HEK293 (cell line): ENCODE measurements at regions not wholly inside any gene's neighbourhood (a gene's known extent, or its start where the extent isn't known, plus 50 kb on each side); places are given as distances from the start of the nearest gene placed in this dataset.

Experiments used
- CTCF ChIA-PET: fragments of 350-600 bp; formaldehyde crosslinking; extraction: SDS; loops from one replicate; lab custom pipeline; 2021; ENCODE audit warnings: antibody characterized with exemption; lab: Yijun Ruan, JAX
- POLR2A ChIA-PET: fragments of 300-600 bp; formaldehyde crosslinking; extraction: SDS; loops from one replicate; lab custom pipeline; 2020; ENCODE audit warnings: antibody characterized with exemption, inconsistent platforms; lab: Yijun Ruan, JAX
- H3K27ac ChIP-seq: fragments of 200-500 bp; sonication (Bioruptor generic); 2 replicates; pipeline ENCODE4 v1.5.1; 2014; ENCODE audit warnings: low read depth, low read length, control low read depth, inconsistent platforms; ENCODE audit errors: extremely low read depth
- H3K36me3 ChIP-seq, 2 experiments: fragments of 200-500 bp in 1 of 2; sonication (Bioruptor generic) in 1 of 2; 1 replicate in 1 of 2; 2 replicates in 1 of 2; pipeline ENCODE4 v1.5.1; 2014 to 2017; ENCODE audit warnings: inconsistent platforms in 2 of 2, low read length in 2 of 2; ENCODE audit not compliant: control insufficient read depth in 2 of 2, insufficient read depth in 1 of 2
- H3K4me1 ChIP-seq: fragments of 200-500 bp; sonication (Bioruptor generic); 2 replicates; pipeline ENCODE4 v1.5.1; 2014; ENCODE audit warnings: mild to moderate bottlenecking, low read length, inconsistent platforms; ENCODE audit not compliant: control insufficient read depth, insufficient read depth
- H3K4me3 ChIP-seq: 2 replicates; pipeline ENCODE4 v1.5.1; 2011; ENCODE audit warnings: low read depth, mild to moderate bottlenecking, control low read depth, low read length, moderate library complexity
- H3K9me3 ChIP-seq: fragments of 200-500 bp; sonication (Bioruptor generic); 2 replicates; pipeline ENCODE4 v1.5.1; 2014; ENCODE audit warnings: low read depth, low read length, inconsistent platforms; ENCODE audit not compliant: control insufficient read depth, insufficient read depth
- BCL11A ChIP-seq: fragments of 450-650 bp; formaldehyde crosslinking; IDR thresholded peaks from 2 replicates; pipeline ENCODE4 v1.5.1; 2016; ENCODE audit warnings: low read depth, missing biosample characterization, missing genetic modification characterization
- BCL11B ChIP-seq: fragments of 450-650 bp; formaldehyde crosslinking; IDR thresholded peaks from 2 replicates; pipeline ENCODE4 v1.5.1; 2016; ENCODE audit warnings: low read depth, missing biosample characterization, missing genetic modification characterization
- EGR2 ChIP-seq: fragments of 450-650 bp; formaldehyde crosslinking; IDR thresholded peaks from 2 replicates; pipeline ENCODE4 v1.5.1; 2016; ENCODE audit warnings: low read depth, missing biosample characterization, missing genetic modification characterization
- GFI1B ChIP-seq: fragments of 450-650 bp; formaldehyde crosslinking; IDR thresholded peaks from 2 replicates; pipeline ENCODE4 v1.5.1; 2016; ENCODE audit warnings: missing biosample characterization, missing genetic modification characterization
- GLI2 ChIP-seq: fragments of 450-650 bp; formaldehyde crosslinking; IDR thresholded peaks from 2 replicates; pipeline ENCODE4; 2017; ENCODE audit warnings: missing biosample characterization, missing genetic modification characterization, low read depth, borderline replicate concordance
- MYNN ChIP-seq: fragments of 450-650 bp; formaldehyde crosslinking; IDR thresholded peaks from 2 replicates; pipeline ENCODE4 v1.5.1; 2016; ENCODE audit warnings: missing biosample characterization, missing genetic modification characterization, borderline replicate concordance
- OSR2 ChIP-seq: fragments of 450-650 bp; formaldehyde crosslinking; IDR thresholded peaks from 2 replicates; pipeline ENCODE4 v1.5.1; 2016; ENCODE audit warnings: missing biosample characterization, missing genetic modification characterization
- SALL2 ChIP-seq: fragments of 450-650 bp; formaldehyde crosslinking; IDR thresholded peaks from 2 replicates; pipeline ENCODE4 v1.5.0; 2017; ENCODE audit warnings: missing biosample characterization, mild to moderate bottlenecking, missing genetic modification characterization, borderline replicate concordance
- SP2 ChIP-seq: fragments of 450-650 bp; formaldehyde crosslinking; IDR thresholded peaks from 2 replicates; pipeline ENCODE4 v1.5.1; 2016; ENCODE audit warnings: missing biosample characterization, missing genetic modification characterization
- SP3 ChIP-seq: fragments of 450-650 bp; formaldehyde crosslinking; IDR thresholded peaks from 2 replicates; pipeline ENCODE4 v1.5.1; 2016; ENCODE audit warnings: missing biosample characterization, missing genetic modification characterization
- SP7 ChIP-seq: fragments of 450-650 bp; formaldehyde crosslinking; IDR thresholded peaks from 2 replicates; pipeline ENCODE4 v1.5.1; 2016; ENCODE audit warnings: missing biosample characterization, missing genetic modification characterization
- ZBTB7A ChIP-seq: fragments of 450-650 bp; formaldehyde crosslinking; IDR thresholded peaks from 2 replicates; pipeline ENCODE4 v1.5.1; 2016; ENCODE audit warnings: low read depth, missing biosample characterization, missing genetic modification characterization
- ZFP69B ChIP-seq: fragments of 450-650 bp; formaldehyde crosslinking; IDR thresholded peaks from 2 replicates; pipeline ENCODE4 v1.5.1; 2016; ENCODE audit warnings: missing biosample characterization, missing genetic modification characterization
- ZNF169 ChIP-seq: fragments of 450-650 bp; formaldehyde crosslinking; IDR thresholded peaks from 2 replicates; pipeline ENCODE4 v1.5.1; 2016; ENCODE audit warnings: missing biosample characterization, missing genetic modification characterization
- ZNF174 ChIP-seq: fragments of 450-650 bp; formaldehyde crosslinking; IDR thresholded peaks from 2 replicates; pipeline ENCODE4 v1.5.0; 2017; ENCODE audit warnings: missing biosample characterization, mild to moderate bottlenecking, missing genetic modification characterization
- ZNF223 ChIP-seq: fragments of 450-650 bp; formaldehyde crosslinking; IDR thresholded peaks from 2 replicates; pipeline ENCODE4 v1.5.1; 2016; ENCODE audit warnings: missing biosample characterization, missing genetic modification characterization
- ZNF266 ChIP-seq: fragments of 450-650 bp; formaldehyde crosslinking; IDR thresholded peaks from 2 replicates; pipeline ENCODE4 v1.5.1; 2016; ENCODE audit warnings: missing biosample characterization, missing genetic modification characterization, low read depth
- ZNF311 ChIP-seq: fragments of 450-650 bp; formaldehyde crosslinking; IDR thresholded peaks from 2 replicates; pipeline ENCODE4 v1.5.1; 2017; ENCODE audit warnings: missing biosample characterization, missing genetic modification characterization, borderline replicate concordance
- ZNF324 ChIP-seq: fragments of 450-650 bp; formaldehyde crosslinking; IDR thresholded peaks from 2 replicates; pipeline ENCODE4 v1.5.1; 2016; ENCODE audit warnings: missing biosample characterization, missing genetic modification characterization
- ZNF341 ChIP-seq: fragments of 450-650 bp; formaldehyde crosslinking; IDR thresholded peaks from 2 replicates; pipeline ENCODE4; 2016; ENCODE audit warnings: low read depth, missing biosample characterization, missing genetic modification characterization
- ZNF391 ChIP-seq: fragments of 450-650 bp; formaldehyde crosslinking; IDR thresholded peaks from 2 replicates; pipeline ENCODE4 v1.5.1; 2016; ENCODE audit warnings: low read depth, missing biosample characterization, missing genetic modification characterization, borderline replicate concordance
- ZNF514 ChIP-seq: fragments of 450-650 bp; formaldehyde crosslinking; IDR thresholded peaks from 2 replicates; pipeline ENCODE4 v1.5.1; 2016; ENCODE audit warnings: missing biosample characterization, missing genetic modification characterization
- ZNF544 ChIP-seq: fragments of 450-650 bp; formaldehyde crosslinking; IDR thresholded peaks from 2 replicates; pipeline ENCODE4 v1.5.0; 2017; ENCODE audit warnings: missing biosample characterization, missing genetic modification characterization
- ZNF548 ChIP-seq: fragments of 450-650 bp; formaldehyde crosslinking; IDR thresholded peaks from 2 replicates; pipeline ENCODE4 v1.5.1; 2016; ENCODE audit warnings: missing biosample characterization, missing genetic modification characterization
- ZNF555 ChIP-seq: fragments of 450-650 bp; formaldehyde crosslinking; conservative IDR thresholded peaks from 2 replicates; pipeline ENCODE4 v1.5.1; 2017; ENCODE audit warnings: missing biosample characterization, mild to moderate bottlenecking, missing genetic modification characterization, inconsistent platforms
- ZNF558 ChIP-seq: fragments of 450-650 bp; formaldehyde crosslinking; IDR thresholded peaks from 2 replicates; pipeline ENCODE4 v1.5.1; 2016; ENCODE audit warnings: missing biosample characterization, missing genetic modification characterization
- ZNF585B ChIP-seq: fragments of 450-650 bp; formaldehyde crosslinking; IDR thresholded peaks from 2 replicates; pipeline ENCODE4 v1.5.1; 2016; ENCODE audit warnings: missing biosample characterization, missing genetic modification characterization
- ZNF624 ChIP-seq: fragments of 450-650 bp; formaldehyde crosslinking; IDR thresholded peaks from 2 replicates; pipeline ENCODE4 v1.5.1; 2017; ENCODE audit warnings: missing biosample characterization, missing genetic modification characterization
- ZNF658 ChIP-seq: fragments of 450-650 bp; formaldehyde crosslinking; IDR thresholded peaks from 2 replicates; pipeline ENCODE4; 2016; ENCODE audit warnings: missing biosample characterization, missing genetic modification characterization
- ZNF660 ChIP-seq: fragments of 450-650 bp; IDR thresholded peaks from 2 replicates; pipeline ENCODE4 v1.5.1; 2018; ENCODE audit warnings: missing biosample characterization, mild to moderate bottlenecking, missing genetic modification characterization
- ZNF843 ChIP-seq: fragments of 450-650 bp; formaldehyde crosslinking; IDR thresholded peaks from 2 replicates; pipeline ENCODE4 v1.5.1; 2016; ENCODE audit warnings: missing biosample characterization, missing genetic modification characterization
- ZSCAN23 ChIP-seq: fragments of 450-650 bp; formaldehyde crosslinking; IDR thresholded peaks from 2 replicates; pipeline ENCODE4 v1.5.1; 2016; ENCODE audit warnings: missing biosample characterization, missing genetic modification characterization
- TF ChIP-seq, protein P1 (sequence below): fragments of 450-650 bp; formaldehyde crosslinking; IDR thresholded peaks from 2 replicates; pipeline ENCODE4 v1.5.1; 2016; ENCODE audit warnings: missing biosample characterization, missing genetic modification characterization
- TF ChIP-seq, protein P2 (sequence below): fragments of 450-650 bp; formaldehyde crosslinking; IDR thresholded peaks from 2 replicates; pipeline ENCODE4 v1.5.1; 2016; ENCODE audit warnings: missing biosample characterization, missing genetic modification characterization
- TF ChIP-seq, protein P3 (sequence below): fragments of 450-650 bp; formaldehyde crosslinking; IDR thresholded peaks from 2 replicates; pipeline ENCODE4 v1.5.1; 2016; ENCODE audit warnings: missing biosample characterization, missing genetic modification characterization

DNA sequence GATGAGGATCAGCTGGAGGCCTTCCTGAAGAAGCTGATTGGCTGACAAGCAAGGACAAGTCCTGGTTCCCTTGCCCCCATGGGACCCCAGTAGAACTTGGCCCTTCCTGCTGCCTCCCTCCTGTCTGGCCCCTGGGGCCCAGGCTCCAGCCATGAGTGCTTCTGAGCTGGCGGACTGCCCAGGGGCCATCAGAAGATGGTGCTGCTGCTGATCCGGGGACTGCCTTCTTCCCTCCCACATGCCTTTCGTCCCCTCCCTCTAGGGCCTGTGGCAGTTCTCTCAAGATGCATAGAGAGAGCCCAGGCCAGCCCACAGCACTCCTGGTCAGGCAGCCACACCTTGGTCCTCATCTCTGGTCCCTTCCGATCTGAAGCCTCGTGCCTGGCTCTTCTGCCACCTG lies 57.9 kb upstream of the PRKACB start:
- CTCF ChIA-PET: no interaction called here
- H3K9me3 ChIP-seq: no peaks in the 10 kb centered on the region
- H3K4me3 ChIP-seq: no peak overlapping the region
- POLR2A ChIA-PET: interaction anchor here (0.8 kb wide), 1 partner anchor 62 kb away, joined by 3 read pairs; no protein-coding TSS in a partner anchor
- no peaks in the 10 kb centered on the region for H3K36me3 ChIP-seq
- H3K27ac ChIP-seq: no peak overlapping the region
- peaks cover 15% of the 10 kb centered on the region; the same call in 1 of the 2 replicates for H3K4me1 ChIP-seq
- TF ChIP-seq ZNF624 (tag by site-specific recombination) (no peak), ZNF311 (no peak), ZNF660 (tag by site-specific recombination) (no peak), EGR2 (tag by site-specific recombination) (peak; percentile 28; the same call in 1 of the 2 replicates), ZNF558 (tag by site-specific recombination) (no peak), MYNN (tag by site-specific recombination) (no peak), OSR2 (tag by site-specific recombination) (peak; percentile 53), ZNF548 (tag by site-specific recombination) (no peak), ZNF544 (tag by site-specific recombination) (no peak), ZFP69B (tag by site-specific recombination) (no peak), ZSCAN23 (no peak), ZNF555 (tag by site-specific recombination) (no peak), ZNF341 (tag by site-specific recombination) (peak; percentile 85), BCL11B (no peak), SP3 (tag by site-specific recombination) (no peak), SP7 (no peak), SP2 (tag by site-specific recombination) (no peak), ZNF169 (tag by site-specific recombination) (no peak), ZNF391 (tag by site-specific recombination) (no peak), ZNF223 (tag by site-specific recombination) (no peak), BCL11A (no peak), ZNF658 (tag by site-specific recombination) (no peak), GLI2 (tag by site-specific recombination) (no peak), ZNF266 (no peak), ZNF843 (tag by site-specific recombination) (no peak), ZNF324 (tag by site-specific recombination) (no peak), ZNF514 (tag by site-specific recombination) (no peak), ZNF174 (tag by site-specific recombination) (no peak), ZBTB7A (tag by site-specific recombination) (no peak), ZNF585B (tag by site-specific recombination) (no peak), GFI1B (tag by site-specific recombination) (no peak), SALL2 (no peak)
- TF ChIP-seq, protein P1, sequence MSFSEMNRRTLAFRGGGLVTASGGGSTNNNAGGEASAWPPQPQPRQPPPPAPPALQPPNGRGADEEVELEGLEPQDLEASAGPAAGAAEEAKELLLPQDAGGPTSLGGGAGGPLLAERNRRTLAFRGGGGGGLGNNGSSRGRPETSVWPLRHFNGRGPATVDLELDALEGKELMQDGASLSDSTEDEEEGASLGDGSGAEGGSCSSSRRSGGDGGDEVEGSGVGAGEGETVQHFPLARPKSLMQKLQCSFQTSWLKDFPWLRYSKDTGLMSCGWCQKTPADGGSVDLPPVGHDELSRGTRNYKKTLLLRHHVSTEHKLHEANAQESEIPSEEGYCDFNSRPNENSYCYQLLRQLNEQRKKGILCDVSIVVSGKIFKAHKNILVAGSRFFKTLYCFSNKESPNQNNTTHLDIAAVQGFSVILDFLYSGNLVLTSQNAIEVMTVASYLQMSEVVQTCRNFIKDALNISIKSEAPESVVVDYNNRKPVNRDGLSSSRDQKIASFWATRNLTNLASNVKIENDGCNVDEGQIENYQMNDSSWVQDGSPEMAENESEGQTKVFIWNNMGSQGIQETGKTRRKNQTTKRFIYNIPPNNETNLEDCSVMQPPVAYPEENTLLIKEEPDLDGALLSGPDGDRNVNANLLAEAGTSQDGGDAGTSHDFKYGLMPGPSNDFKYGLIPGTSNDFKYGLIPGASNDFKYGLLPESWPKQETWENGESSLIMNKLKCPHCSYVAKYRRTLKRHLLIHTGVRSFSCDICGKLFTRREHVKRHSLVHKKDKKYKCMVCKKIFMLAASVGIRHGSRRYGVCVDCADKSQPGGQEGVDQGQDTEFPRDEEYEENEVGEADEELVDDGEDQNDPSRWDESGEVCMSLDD (tag by site-specific recombination): no peak
- TF ChIP-seq, protein P2, sequence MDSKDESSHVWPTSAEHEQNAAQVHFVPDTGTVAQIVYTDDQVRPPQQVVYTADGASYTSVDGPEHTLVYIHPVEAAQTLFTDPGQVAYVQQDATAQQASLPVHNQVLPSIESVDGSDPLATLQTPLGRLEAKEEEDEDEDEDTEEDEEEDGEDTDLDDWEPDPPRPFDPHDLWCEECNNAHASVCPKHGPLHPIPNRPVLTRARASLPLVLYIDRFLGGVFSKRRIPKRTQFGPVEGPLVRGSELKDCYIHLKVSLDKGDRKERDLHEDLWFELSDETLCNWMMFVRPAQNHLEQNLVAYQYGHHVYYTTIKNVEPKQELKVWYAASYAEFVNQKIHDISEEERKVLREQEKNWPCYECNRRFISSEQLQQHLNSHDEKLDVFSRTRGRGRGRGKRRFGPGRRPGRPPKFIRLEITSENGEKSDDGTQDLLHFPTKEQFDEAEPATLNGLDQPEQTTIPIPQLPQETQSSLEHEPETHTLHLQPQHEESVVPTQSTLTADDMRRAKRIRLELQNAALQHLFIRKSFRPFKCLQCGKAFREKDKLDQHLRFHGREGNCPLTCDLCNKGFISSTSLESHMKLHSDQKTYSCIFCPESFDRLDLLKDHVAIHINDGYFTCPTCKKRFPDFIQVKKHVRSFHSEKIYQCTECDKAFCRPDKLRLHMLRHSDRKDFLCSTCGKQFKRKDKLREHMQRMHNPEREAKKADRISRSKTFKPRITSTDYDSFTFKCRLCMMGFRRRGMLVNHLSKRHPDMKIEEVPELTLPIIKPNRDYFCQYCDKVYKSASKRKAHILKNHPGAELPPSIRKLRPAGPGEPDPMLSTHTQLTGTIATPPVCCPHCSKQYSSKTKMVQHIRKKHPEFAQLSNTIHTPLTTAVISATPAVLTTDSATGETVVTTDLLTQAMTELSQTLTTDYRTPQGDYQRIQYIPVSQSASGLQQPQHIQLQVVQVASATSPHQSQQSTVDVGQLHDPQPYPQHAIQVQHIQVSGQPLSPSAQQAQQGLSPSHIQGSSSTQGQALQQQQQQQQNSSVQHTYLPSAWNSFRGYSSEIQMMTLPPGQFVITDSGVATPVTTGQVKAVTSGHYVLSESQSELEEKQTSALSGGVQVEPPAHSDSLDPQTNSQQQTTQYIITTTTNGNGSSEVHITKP (tag by site-specific recombination): no peak
- TF ChIP-seq, protein P3, sequence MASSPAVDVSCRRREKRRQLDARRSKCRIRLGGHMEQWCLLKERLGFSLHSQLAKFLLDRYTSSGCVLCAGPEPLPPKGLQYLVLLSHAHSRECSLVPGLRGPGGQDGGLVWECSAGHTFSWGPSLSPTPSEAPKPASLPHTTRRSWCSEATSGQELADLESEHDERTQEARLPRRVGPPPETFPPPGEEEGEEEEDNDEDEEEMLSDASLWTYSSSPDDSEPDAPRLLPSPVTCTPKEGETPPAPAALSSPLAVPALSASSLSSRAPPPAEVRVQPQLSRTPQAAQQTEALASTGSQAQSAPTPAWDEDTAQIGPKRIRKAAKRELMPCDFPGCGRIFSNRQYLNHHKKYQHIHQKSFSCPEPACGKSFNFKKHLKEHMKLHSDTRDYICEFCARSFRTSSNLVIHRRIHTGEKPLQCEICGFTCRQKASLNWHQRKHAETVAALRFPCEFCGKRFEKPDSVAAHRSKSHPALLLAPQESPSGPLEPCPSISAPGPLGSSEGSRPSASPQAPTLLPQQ (tag by site-specific recombination): 0 out of 2 replicates have a peak, but pooled peaks have one; percentile 20
